Activated T-helper 2 cell treated with anti-CD3 and anti-CD28 coated beads, Interferon-gamma antibody, Interleukin-2, Interleukin-4, amounts not matched to agents 10 μg/mL and 5 μg/mL and 100 μg/mL, durations not matched to agents 14 hours and 24 hours and 36 hours (primary cell): ENCODE measurements at regions not wholly inside any gene's neighbourhood (a gene's known extent, or its start where the extent isn't known, plus 50 kb on each side); places are given as distances from the start of the nearest gene placed in this dataset.

Source experiments
- DNase-seq: peaks from one replicate; pipeline ENCODE4 v3.0.0; 2021; ENCODE audit warnings: low spot score
- H3K27ac Mint-ChIP-seq: one replicate; pipeline ENCODE4 v1.8.0; 2021; ENCODE audit warnings: mixed read lengths
- H3K27me3 Mint-ChIP-seq: one replicate; pipeline ENCODE4 v1.8.0; 2021; ENCODE audit warnings: low read depth, mixed read lengths
- H3K36me3 Mint-ChIP-seq: one replicate; pipeline ENCODE4 v1.8.0; 2021; ENCODE audit warnings: low read depth, mixed read lengths
- H3K4me1 Mint-ChIP-seq: one replicate; pipeline ENCODE4 v1.8.0; 2021; ENCODE audit warnings: low read depth, mixed read lengths
- H3K4me3 Mint-ChIP-seq: one replicate; pipeline ENCODE4 v1.8.0; 2021; ENCODE audit warnings: low read depth, mild to moderate bottlenecking, moderate library complexity, mixed read lengths
- H3K9me3 Mint-ChIP-seq: one replicate; pipeline ENCODE4 v1.8.0; 2021; ENCODE audit warnings: mixed read lengths
- intact Hi-C: fragments of 100-400 bp; cut with micrococcal nuclease; formaldehyde crosslinking; loops from one replicate; pipeline ENCODE4 v1.15.1; 2023

DNA sequence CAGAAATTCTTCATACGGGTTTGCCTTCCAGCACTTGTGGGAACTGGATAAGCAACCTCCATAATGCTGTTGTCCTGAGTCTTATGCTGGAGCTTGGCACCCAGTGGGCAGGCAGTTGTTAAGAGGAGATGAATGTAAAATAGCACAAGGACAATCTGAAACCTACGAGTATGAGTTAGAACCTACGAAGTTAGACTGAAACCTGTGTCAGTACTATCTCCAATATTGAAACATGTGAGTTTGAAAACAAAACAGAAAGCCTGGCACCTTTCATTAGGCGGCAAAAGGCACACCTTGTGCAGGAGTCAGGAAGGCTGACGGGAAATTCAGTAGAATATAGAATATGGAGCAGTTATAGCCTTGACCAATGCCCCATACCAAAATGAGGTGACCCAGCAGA, 489.7 kb upstream of the RGS18 start:
- DNase-seq, result no peak
- H3K27me3 Mint-ChIP-seq, result no peaks in the 10 kb centered on the region

DNA sequence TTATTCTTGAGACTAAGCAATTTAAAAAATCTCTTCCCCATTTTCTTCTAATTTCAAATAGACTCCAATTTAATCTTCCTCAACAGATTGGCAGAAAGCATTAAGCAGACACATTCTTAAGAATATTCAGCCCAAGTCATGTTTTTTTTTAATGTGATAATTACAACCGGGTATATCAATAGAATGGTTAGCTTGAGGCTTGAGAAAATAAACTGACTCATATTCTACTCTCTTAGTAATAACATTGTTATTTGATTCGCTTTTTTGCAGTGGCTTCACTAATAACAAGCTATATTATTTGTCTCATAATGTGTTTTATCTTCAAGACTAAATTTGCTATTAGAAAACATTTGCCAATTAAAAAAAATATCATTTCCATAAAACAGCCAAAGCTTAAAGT, 488.6 kb upstream of the RGS18 start:
- Mint-ChIP-seq H3K27me3 (no peaks in the 10 kb centered on the region), H3K36me3 (no peaks in the 10 kb centered on the region), H3K4me1 (no peaks in the 10 kb centered on the region), H3K4me3 (no peak overlapping the region), H3K9me3 (no peaks in the 10 kb centered on the region), H3K27ac (no peak overlapping the region)
- intact Hi-C loops, result no loop called here
- DNase-seq, result no peak

More for the DNA sequence above, 489.7 kb upstream of the RGS18 start:
- intact Hi-C loops, result no loop called here
- Mint-ChIP-seq H3K27ac (no peak overlapping the region), H3K4me1 (no peaks in the 10 kb centered on the region), H3K4me3 (no peak overlapping the region), H3K36me3 (no peaks in the 10 kb centered on the region), H3K9me3 (no peaks in the 10 kb centered on the region)

DNA sequence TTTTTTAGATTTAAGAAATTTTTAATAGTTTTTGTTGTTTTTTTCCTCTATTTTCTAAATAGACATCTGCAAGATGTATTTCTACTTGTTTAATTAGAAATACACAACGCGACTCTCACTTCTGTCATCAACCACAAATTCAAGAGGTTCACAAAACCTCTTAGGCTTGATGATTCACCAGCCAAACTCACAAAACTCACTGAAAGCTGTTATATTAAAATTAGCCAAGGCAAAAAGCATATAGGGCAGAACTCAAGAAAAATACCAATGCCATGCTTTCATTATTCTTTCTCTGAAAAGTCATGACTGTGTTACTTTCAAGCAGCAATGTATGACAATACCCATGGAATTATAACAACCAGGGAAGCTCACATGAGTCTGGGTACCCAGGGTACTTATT, 487.0 kb upstream of the RGS18 start:
- intact Hi-C loops, result no loop called here
- Mint-ChIP-seq H3K4me3 (no peak overlapping the region), H3K36me3 (no peaks in the 10 kb centered on the region), H3K4me1 (no peaks in the 10 kb centered on the region), H3K27ac (no peak overlapping the region), H3K9me3 (no peaks in the 10 kb centered on the region), H3K27me3 (no peaks in the 10 kb centered on the region)
- no peak for DNase-seq

DNA sequence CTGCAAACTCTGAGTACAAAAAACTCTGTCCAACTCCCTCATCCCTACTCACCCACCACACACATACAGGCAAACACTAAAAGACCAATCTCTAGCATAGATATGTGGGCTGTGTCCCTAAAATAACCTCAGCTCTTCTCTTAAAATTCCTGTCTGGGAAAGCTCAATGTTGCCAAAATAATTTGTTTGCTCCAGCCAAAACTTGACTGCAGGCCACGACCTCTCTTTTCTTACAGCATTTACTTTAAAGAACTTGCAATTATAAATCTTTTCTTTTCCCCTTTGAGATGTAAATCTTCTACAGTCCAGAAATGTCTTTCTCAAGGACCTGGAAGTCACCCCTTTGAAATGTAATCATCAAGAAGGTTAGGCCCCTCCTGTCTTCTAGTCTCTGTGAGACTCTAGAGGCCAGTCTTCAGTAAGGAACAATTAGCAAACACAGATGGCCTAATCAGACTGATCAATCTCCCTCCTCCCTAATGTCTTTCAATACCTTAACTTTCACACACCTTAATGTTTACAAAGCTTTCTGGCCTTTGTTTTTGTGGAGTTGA, 483.6 kb upstream of the RGS18 start:
- Mint-ChIP-seq H3K27ac (no peak overlapping the region), H3K4me1 (no peaks in the 10 kb centered on the region), H3K4me3 (no peak overlapping the region), H3K9me3 (no peaks in the 10 kb centered on the region), H3K27me3 (no peaks in the 10 kb centered on the region), H3K36me3 (no peaks in the 10 kb centered on the region)
- DNase-seq, result no peak
- intact Hi-C loops, result no loop called here

DNA sequence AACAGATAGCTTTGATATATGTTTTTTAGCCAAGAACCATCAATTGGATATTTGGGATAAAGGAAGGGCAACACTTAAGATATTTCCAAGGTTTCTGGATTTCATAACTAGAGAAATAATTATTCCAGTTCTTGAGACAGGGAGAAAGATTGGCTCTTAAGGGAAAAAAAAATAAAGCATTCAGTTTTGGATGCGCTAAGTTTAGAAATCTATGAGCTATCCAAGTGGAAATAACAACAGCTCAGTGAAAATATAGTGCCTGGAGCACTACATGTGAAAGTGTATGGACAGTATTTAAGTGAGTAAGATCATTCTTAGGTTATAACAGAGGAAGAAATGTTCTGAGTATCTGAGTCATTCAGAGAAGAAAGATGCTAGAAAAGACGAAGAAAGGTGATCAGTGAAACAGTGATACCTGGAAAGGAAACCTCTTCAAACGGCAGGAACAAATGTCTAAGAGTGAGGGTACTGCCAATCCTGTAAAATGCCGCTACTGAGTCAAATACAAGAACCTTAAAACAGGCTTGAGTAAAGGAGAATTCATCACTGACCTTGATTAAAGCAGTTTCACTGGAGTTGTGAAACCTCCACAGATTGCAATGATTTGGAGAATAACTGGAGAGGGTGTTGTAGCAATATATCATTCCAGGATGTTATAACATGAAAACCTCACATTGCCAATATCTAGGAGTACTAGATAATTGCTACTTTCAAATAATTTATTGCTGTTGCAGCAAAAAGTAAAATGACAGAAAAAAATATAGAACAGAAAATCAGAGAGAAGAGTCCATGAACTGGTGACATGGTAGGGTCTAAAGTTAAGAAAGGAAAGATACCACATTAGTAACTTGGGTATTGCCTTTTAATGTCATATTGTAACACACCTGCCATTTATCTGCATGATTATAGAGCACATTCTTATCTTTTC, 482.1 kb upstream of the RGS18 start:
- Mint-ChIP-seq H3K27ac (no peak overlapping the region), H3K9me3 (no peaks in the 10 kb centered on the region), H3K4me3 (no peak overlapping the region), H3K4me1 (no peaks in the 10 kb centered on the region), H3K36me3 (no peaks in the 10 kb centered on the region), H3K27me3 (no peaks in the 10 kb centered on the region)
- no peak for DNase-seq
- intact Hi-C loops, result no loop called here

DNA sequence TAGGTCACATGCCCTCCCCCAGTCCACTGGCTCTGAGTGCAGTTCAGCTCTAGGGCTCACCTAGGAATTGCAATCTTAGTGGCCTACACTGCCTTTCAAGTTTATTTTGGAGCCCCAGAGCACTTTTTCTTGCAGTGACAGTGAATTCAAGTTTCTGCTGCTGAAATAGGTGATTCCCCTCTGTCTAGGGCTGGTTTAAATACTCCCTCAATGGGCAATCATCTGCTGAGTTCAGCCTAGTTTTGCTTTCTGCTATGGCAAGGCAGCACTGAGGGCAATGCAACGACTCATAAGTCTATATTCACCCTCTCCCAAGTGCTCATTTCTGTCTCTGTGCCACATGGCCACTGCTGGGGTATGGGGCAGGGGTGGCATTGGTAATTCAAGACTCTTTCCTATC, 472.6 kb upstream of the RGS18 start:
- H3K27ac Mint-ChIP-seq, result no peak overlapping the region
- no peak overlapping the region for H3K4me3 Mint-ChIP-seq
- intact Hi-C loops, result no loop called here
- no peaks in the 10 kb centered on the region for H3K4me1 Mint-ChIP-seq
- H3K27me3 Mint-ChIP-seq, result no peaks in the 10 kb centered on the region
- H3K9me3 Mint-ChIP-seq, result no peaks in the 10 kb centered on the region
- H3K36me3 Mint-ChIP-seq, result no peaks in the 10 kb centered on the region
- no peak for DNase-seq

DNA sequence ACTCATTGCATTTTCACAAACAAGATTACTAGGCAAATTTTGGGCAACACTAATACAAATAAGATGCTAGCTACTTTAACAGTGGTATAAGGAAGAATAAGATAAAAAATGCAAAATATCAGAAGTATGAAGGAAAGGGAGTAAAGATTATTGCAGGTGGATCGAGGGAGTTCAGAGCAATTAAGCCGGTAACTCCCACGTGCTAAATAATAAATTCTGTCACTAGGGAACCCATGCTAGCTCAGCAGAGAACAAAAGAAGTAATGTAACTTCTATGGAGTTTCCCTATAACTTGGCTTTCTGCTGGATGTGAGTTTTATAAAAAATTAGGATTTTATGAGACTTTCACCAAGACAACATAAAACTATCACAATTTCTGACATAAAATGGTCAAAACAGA, 470.5 kb upstream of the RGS18 start:
- H3K4me3 Mint-ChIP-seq, result no peak overlapping the region
- H3K36me3 Mint-ChIP-seq, result no peaks in the 10 kb centered on the region
- H3K9me3 Mint-ChIP-seq, result no peaks in the 10 kb centered on the region
- H3K4me1 Mint-ChIP-seq, result no peaks in the 10 kb centered on the region
- DNase-seq, result no peak
- H3K27ac Mint-ChIP-seq, result no peak overlapping the region
- H3K27me3 Mint-ChIP-seq, result no peaks in the 10 kb centered on the region
- intact Hi-C loops, result no loop called here

DNA sequence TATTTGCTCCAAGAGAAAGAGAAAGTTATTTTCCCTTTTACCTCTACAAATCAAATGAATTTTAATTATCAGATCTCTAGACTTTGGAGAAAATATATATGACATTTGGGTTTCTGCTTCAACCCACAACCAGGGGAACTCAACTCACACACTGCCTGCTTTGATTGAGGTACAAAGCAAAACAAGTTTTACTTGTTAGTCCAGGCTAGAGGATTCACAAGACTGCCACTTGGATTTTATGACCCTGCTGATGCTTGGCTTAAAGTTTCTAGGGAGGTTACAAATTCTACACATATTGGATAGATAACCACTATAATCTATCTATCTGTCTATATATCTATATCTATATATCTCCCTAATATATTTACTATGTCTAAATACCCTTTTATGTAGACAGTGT, 467.3 kb upstream of the RGS18 start:
- intact Hi-C loops, result no loop called here
- H3K9me3 Mint-ChIP-seq, result peaks cover 16% of the 10 kb centered on the region
- H3K27me3 Mint-ChIP-seq, result no peaks in the 10 kb centered on the region
- no peak overlapping the region for H3K27ac Mint-ChIP-seq
- no peak for DNase-seq
- no peaks in the 10 kb centered on the region for H3K36me3 Mint-ChIP-seq
- H3K4me1 Mint-ChIP-seq, result no peaks in the 10 kb centered on the region
- no peak overlapping the region for H3K4me3 Mint-ChIP-seq

DNA sequence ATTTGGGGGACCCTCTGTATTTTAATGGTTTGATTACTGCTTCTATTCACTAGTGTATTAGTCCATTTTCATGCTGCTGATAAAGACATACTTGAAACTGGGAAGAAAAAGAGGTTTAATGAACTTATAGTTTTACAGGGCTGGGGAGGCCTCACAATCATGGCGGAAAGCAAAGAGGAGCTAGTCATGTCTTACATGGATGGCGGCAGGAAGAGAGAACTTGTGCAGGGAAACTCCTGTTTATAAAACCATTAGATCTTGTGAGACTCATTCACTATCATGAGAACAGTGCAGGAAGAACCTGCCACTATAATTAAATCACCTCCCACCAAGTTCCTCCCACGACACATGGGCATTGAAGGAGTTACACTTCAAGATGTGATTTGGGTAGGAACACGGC, 464.5 kb upstream of the RGS18 start:
- H3K27ac Mint-ChIP-seq, result no peak overlapping the region
- peaks cover 26% of the 10 kb centered on the region for H3K9me3 Mint-ChIP-seq
- no peaks in the 10 kb centered on the region for H3K36me3 Mint-ChIP-seq
- H3K4me1 Mint-ChIP-seq, result no peaks in the 10 kb centered on the region
- intact Hi-C loops, result no loop called here
- no peak for DNase-seq
- H3K4me3 Mint-ChIP-seq, result no peak overlapping the region
- H3K27me3 Mint-ChIP-seq, result no peaks in the 10 kb centered on the region

DNA sequence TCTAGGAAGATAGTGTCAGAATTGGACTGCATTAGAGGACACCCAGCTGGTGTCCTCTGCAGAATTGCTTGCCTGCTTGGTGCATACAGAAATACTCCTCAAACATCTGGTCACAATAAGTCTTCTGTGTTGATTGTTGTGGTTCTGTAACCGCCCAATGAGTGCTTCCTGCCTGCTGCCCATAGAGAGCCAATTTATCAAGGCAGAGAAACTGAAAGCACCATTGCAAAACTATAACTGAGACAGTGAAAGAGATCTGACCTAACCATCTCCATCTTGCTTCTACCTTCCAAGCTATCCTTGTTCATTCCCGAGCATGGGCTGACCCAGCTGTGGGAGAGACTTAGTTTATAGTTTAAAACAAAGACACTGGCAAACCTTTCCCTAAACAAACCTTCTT, 462.4 kb upstream of the RGS18 start:
- Mint-ChIP-seq H3K4me1 (no peaks in the 10 kb centered on the region), H3K36me3 (no peaks in the 10 kb centered on the region), H3K27me3 (no peaks in the 10 kb centered on the region), H3K4me3 (no peak overlapping the region), H3K27ac (no peak overlapping the region), H3K9me3 (peaks cover 30% of the 10 kb centered on the region)
- DNase-seq, result no peak
- intact Hi-C loops, result no loop called here

DNA sequence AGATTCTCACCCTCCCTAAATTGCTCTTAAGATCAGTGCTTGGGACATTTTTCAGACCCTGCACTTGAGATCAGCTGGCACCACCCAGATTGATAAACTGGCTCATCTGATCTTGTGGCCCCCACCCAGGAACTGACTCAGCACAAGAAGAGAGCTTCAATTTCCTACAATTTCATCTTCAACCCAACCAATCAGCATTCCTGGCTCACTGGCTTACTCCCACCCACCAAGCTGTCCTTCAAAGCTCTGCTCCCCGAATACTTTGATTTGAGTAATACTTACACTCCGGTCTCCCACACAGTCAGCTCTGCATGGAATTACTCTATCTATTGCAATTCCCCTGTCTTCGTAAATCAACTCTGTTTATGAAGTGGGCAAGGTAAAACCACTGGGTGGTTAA, 461.9 kb upstream of the RGS18 start:
- no peak for DNase-seq
- Mint-ChIP-seq H3K4me1 (no peaks in the 10 kb centered on the region), H3K9me3 (peaks cover 30% of the 10 kb centered on the region), H3K36me3 (no peaks in the 10 kb centered on the region), H3K27ac (no peak overlapping the region), H3K27me3 (no peaks in the 10 kb centered on the region), H3K4me3 (no peak overlapping the region)
- intact Hi-C loops, result no loop called here

DNA sequence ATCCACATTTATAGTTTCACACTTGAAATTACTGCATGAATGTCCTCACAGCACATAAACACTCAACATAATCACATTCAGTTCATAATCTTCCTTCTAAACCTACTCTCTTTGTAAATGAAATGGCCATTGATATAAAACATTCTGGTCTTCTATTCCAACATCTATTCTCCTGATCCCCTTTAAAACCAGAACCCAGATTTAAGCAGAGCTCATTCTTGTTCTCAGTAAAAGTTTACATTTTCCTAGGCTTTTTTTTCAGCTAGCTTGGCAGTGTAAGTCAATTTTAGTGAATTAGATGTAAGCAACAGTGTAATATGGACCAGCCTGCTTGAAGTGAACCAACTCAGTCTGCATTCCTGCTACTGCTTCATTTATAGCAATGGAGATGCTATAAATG, 460.7 kb upstream of the RGS18 start:
- no peaks in the 10 kb centered on the region for H3K4me1 Mint-ChIP-seq
- H3K4me3 Mint-ChIP-seq, result no peak overlapping the region
- no peak for DNase-seq
- no peaks in the 10 kb centered on the region for H3K27me3 Mint-ChIP-seq
- no peaks in the 10 kb centered on the region for H3K36me3 Mint-ChIP-seq
- H3K27ac Mint-ChIP-seq, result no peak overlapping the region
- H3K9me3 Mint-ChIP-seq, result peaks cover 34% of the 10 kb centered on the region
- intact Hi-C loops, result no loop called here

DNA sequence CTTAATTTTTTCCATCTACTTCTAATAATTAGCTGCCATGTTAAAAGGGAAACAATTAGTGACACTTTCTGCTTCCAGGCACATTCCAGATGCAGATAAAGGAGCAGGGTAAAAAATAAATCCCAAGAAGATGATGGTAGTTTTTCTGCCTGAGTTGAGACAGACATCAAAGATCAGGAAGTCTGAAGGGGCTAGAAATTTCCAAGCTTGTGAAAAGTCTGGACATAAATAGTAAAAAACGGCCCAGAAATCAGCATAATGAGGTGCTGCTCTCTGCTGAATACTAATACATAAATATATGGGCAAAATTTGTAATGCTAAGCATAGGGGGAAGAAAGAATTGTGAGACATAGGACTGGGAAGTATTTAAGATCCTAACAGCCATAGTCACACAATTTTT, 460.0 kb upstream of the RGS18 start:
- H3K27me3 Mint-ChIP-seq, result no peaks in the 10 kb centered on the region
- no peak overlapping the region for H3K27ac Mint-ChIP-seq
- no peak for DNase-seq
- H3K4me1 Mint-ChIP-seq, result no peaks in the 10 kb centered on the region
- intact Hi-C loops, result no loop called here
- peaks cover 31% of the 10 kb centered on the region for H3K9me3 Mint-ChIP-seq
- no peaks in the 10 kb centered on the region for H3K36me3 Mint-ChIP-seq
- no peak overlapping the region for H3K4me3 Mint-ChIP-seq
